ENCODE measurements at regions not wholly inside any gene's neighbourhood (a gene's known extent, or its start where the extent isn't known, plus 50 kb on each side); places are given as distances from the start of the nearest gene placed in this dataset.

GRCh38 chr21:27079636-27080240, 112.8 kb upstream of the ADAMTS5 start:
- no peak overlapping the region for H3K4me3 ChIP-seq (ENCODE audit: low read depth, low read length)
- TF ChIP-seq, protein P1, sequence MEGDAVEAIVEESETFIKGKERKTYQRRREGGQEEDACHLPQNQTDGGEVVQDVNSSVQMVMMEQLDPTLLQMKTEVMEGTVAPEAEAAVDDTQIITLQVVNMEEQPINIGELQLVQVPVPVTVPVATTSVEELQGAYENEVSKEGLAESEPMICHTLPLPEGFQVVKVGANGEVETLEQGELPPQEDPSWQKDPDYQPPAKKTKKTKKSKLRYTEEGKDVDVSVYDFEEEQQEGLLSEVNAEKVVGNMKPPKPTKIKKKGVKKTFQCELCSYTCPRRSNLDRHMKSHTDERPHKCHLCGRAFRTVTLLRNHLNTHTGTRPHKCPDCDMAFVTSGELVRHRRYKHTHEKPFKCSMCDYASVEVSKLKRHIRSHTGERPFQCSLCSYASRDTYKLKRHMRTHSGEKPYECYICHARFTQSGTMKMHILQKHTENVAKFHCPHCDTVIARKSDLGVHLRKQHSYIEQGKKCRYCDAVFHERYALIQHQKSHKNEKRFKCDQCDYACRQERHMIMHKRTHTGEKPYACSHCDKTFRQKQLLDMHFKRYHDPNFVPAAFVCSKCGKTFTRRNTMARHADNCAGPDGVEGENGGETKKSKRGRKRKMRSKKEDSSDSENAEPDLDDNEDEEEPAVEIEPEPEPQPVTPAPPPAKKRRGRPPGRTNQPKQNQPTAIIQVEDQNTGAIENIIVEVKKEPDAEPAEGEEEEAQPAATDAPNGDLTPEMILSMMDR (conservative IDR thresholded peaks at IDR 0.05; ENCODE audit: low read depth, low read length): no peak
- no peak for DNase-seq (ENCODE audit: low read depth)

DNA sequence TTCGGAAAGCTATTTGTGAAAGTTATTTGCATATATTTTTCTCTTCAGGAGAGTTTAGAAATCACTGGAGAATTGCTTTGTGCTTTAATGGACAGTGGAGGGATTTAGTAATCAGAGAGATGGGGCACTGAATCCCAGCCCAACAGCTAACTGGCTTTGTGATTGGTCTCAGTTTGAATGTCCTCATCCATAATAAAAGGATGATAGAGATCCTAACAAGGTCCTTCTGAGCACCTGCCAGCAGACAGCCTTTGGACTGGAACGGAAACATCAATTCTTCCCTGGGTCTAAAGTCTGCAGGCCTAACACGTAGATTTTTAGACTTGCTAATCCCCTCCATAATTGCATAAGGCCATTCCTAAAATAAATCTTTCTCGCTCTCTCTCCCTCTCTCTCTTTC, 112.0 kb upstream of the ADAMTS5 start:
- no peak overlapping the region for H3K4me3 ChIP-seq (ENCODE audit: low read depth, low read length)
- TF ChIP-seq, protein P1 (conservative IDR thresholded peaks at IDR 0.05; ENCODE audit: low read depth, low read length): no peak
- no peak for DNase-seq (ENCODE audit: low read depth)

DNA sequence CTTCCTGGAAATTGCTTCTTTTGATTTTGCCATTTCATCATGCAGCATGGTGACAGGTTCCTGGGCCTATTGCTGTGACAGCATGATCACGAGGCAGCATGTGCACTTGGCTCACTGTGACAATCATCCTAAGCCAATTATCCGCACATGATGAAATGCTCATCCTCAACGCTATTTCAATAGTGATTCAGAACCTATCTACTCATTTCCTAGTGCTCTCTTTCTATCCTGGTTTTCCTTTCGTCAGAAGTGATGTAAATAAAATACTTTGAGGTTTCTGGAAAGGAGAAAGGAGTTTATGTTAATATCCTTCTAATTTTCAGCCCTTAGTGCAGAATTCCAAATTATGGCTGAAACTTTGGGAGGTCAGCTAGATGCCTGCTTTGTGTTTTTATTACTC, 110.6 kb upstream of the ADAMTS5 start:
- TF ChIP-seq, protein P1 (conservative IDR thresholded peaks at IDR 0.05; ENCODE audit: low read depth, low read length): no peak
- no peak overlapping the region for H3K4me3 ChIP-seq (ENCODE audit: low read depth, low read length)
- DNase-seq (ENCODE audit: low read depth): no peak

DNA sequence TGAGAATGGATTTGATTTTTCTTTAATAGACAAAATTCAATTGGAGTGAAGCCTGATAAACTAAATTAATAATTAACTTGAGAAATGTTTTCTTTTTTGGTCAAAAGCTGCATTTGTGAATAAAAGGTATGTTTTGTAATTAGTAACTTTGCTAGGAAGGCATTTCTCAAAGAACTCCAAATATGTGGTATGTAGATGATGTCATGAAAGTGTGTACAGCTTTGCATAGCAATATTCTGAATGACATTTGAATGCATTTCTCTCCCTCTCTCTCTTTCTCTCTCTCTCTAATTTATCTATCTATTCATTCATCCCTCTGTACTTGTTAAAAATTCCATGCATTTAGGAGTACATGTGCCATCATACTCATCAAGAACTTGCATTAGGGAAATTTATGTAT, 109.1 kb upstream of the ADAMTS5 start:
- peak; percentile 33 for DNase-seq (ENCODE audit: low read depth)
- TF ChIP-seq, protein P1 (conservative IDR thresholded peaks at IDR 0.05; ENCODE audit: low read depth, low read length): no peak
- no peak overlapping the region for H3K4me3 ChIP-seq (ENCODE audit: low read depth, low read length)

GRCh38 chr21:27070861-27071670, 104.2 kb upstream of the ADAMTS5 start:
- no peak for DNase-seq (ENCODE audit: low read depth)
- H3K4me3 ChIP-seq (ENCODE audit: low read depth, low read length): no peak overlapping the region
- TF ChIP-seq, protein P1 (conservative IDR thresholded peaks at IDR 0.05; ENCODE audit: low read depth, low read length): no peak

DNA sequence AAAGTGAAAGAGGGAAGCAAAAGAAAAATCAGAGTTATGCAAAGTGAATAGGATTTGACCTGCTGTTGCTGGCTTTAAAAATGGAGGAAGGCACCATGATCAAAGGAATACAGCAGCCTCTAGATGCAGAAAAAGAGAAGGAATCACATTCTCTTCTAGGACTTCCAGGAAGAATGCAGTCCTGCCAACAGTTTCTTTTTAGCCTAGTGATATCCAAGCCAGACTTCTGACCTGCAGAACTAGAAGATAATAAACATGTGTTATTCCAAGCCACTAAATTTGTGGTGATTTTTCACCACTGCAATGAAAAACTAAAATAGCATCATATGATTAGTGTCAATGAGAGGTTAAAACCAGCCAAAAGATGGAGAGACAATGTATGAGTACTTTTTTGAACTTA, 101.9 kb upstream of the ADAMTS5 start:
- no peak for DNase-seq (ENCODE audit: low read depth)
- TF ChIP-seq, protein P1 (conservative IDR thresholded peaks at IDR 0.05; ENCODE audit: low read depth, low read length): no peak
- no peak overlapping the region for H3K4me3 ChIP-seq (ENCODE audit: low read depth, low read length)

DNA sequence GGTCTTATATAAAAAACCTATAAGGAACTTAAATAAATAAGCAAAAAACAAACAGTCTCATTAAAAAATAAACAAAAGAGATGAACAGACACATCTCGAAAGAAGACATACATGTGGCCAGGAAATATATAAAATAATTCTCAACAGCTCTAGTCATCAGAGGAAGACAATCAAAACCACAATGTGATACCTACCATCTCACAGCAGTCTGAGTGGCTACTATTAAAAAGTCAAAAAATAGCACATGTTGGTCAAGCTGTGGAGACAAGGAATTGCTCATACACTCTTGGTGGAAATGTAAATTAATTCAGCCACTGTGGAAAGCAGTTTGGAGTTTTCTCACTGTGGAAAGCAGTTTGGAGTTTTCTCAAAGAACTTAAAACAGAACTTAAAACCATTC, 100.3 kb upstream of the ADAMTS5 start:
- H3K4me3 ChIP-seq (ENCODE audit: low read depth, low read length): no peak overlapping the region
- no peak for DNase-seq (ENCODE audit: low read depth)
- TF ChIP-seq, protein P1 (conservative IDR thresholded peaks at IDR 0.05; ENCODE audit: low read depth, low read length): no peak

All from choroid plexus epithelial cell (primary cell).